ENCODE measurements at regions not wholly inside any gene's neighbourhood (a gene's known extent, or its start where the extent isn't known, plus 50 kb on each side); places are given as distances from the start of the nearest gene placed in this dataset.

GRCh38 chr17:13947499-13947898, 121.8 kb upstream of the COX10 start:
- no peak overlapping the region for H3K27ac ChIP-seq (ENCODE audit: low read depth, low read length)

DNA sequence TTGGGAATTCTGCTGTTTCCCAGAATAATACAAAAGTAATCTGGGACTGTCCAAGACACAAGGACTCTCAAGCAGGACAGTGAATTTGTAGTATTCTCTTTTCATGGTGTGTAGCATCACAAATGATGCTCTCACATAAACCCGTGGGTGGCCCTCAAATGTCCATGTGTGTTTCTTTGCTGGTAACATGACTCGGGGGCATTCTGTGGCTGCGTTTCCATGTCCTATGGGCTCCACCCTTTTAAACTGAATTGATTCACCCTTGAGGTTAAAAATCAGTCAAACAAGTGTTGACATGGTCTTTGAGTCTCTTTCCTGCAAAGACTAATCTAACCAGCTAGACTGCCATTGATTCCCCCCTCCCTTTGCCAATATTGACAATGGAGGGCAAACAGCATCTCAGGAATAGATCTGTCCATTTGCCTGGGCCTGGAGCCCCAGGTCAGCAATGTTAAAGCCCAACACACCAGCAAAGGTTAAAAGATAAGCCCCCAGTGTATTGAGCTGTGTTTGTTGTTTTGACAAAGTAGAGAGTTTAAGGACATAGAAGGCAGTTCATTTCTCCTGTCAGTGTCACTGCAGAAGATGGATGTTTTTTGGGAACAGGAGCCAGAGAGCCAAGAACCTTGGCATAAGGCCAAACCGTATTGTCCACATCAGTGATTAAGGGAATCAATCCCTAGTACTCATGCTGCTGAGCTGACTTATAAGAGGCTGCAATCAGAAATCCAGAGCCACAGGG, 117.1 kb upstream of the COX10 start:
- no CpG with 5 or more reads among the region's 4 CpGs for WGBS (ENCODE audit: extremely low coverage, insufficient coverage, insufficient read length)
- H4K8ac ChIP-seq (ENCODE audit: low read depth, low read length) = no peak overlapping the region
- no peak overlapping the region for H2BK12ac ChIP-seq (ENCODE audit: low read length)

More at GRCh38 chr17:13947499-13947898, 121.8 kb upstream of the COX10 start:
- Histone ChIP-seq H4K8ac (ENCODE audit: low read depth, low read length) (no peak overlapping the region), H2BK120ac (ENCODE audit: insufficient read depth, low read length, poor library complexity) (no peak overlapping the region), H3K4me1 (ENCODE audit: control insufficient read depth in 1 of 2, insufficient read depth in 2 of 2, low read length in 2 of 2) (no peaks in the 10 kb centered on the region), H3K9me3 (ENCODE audit: insufficient read depth, low read depth, low read length) (no peaks in the 10 kb centered on the region), H3K27me3 (ENCODE audit: insufficient read depth, low read length) (no peaks in the 10 kb centered on the region), H4K91ac (ENCODE audit: low read depth, low read length) (no peak overlapping the region), H3K79me2 (ENCODE audit: control insufficient read depth, insufficient read depth, low read length, poor library complexity) (no peaks in the 10 kb centered on the region), H2AFZ (ENCODE audit: insufficient read depth, low read length, poor library complexity) (no peak overlapping the region), H2BK5ac (ENCODE audit: low read depth, low read length, poor library complexity) (no peak overlapping the region), H3K23ac (ENCODE audit: low read length) (no peak overlapping the region), H3K79me1 (ENCODE audit: low read length) (no peaks in the 10 kb centered on the region), H3K4ac (ENCODE audit: low read depth, low read length) (no peak overlapping the region), H4K12ac (ENCODE audit: low read depth, low read length) (no peak overlapping the region), H3K9ac (ENCODE audit: low read length) (no peak overlapping the region), H3K4me2 (ENCODE audit: low read length) (no peak overlapping the region), H3K14ac (ENCODE audit: low read length) (no peak overlapping the region), H3K18ac (ENCODE audit: low read length) (no peak overlapping the region), H3K4me3 (ENCODE audit: low read depth, low read length) (no peak overlapping the region), H3K36me3 (ENCODE audit: control insufficient read depth in 1 of 2, insufficient read depth in 2 of 2, low read length in 2 of 2) (no peaks in the 10 kb centered on the region), H2BK12ac (ENCODE audit: low read length) (no peak overlapping the region), H2AK5ac (ENCODE audit: low read length) (no peak overlapping the region)
- peak; percentile 84 to 88 for DNase-seq
- no CpG with 5 or more reads among the region's 6 CpGs for WGBS (ENCODE audit: extremely low coverage, insufficient coverage, insufficient read length)

DNA sequence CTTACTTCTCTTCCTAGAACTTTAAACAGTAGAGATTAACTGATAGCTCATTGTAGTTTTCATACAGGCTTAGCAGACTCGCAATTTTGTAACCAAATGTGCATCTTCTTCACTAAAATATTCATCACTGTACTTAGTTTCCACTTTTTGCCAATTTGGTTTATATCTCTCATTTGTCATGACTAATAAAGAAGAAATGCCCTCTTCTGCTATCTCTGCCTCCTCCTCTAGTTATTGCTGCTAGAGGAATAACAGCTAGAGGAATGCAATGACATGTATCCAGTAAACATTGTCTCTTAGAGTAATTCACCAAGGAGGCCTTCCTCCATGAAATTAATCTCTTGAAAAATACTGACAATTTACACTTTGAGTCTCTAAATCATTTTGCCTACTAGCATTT, 115.5 kb upstream of the COX10 start:
- Histone ChIP-seq H2BK5ac (ENCODE audit: low read depth, low read length, poor library complexity) (no peak overlapping the region), H3K9ac (ENCODE audit: low read length) (no peak overlapping the region), H3K23ac (ENCODE audit: low read length) (no peak overlapping the region), H3K79me2 (ENCODE audit: control insufficient read depth, insufficient read depth, low read length, poor library complexity) (no peaks in the 10 kb centered on the region), H3K4me2 (ENCODE audit: low read length) (no peak overlapping the region), H3K27me3 (ENCODE audit: insufficient read depth, low read length) (no peaks in the 10 kb centered on the region), H2BK12ac (ENCODE audit: low read length) (no peak overlapping the region), H2AK5ac (ENCODE audit: low read length) (no peak overlapping the region), H3K4me1 (ENCODE audit: control insufficient read depth in 1 of 2, insufficient read depth in 2 of 2, low read length in 2 of 2) (no peaks in the 10 kb centered on the region), H3K9me3 (ENCODE audit: insufficient read depth, low read depth, low read length) (no peaks in the 10 kb centered on the region), H3K14ac (ENCODE audit: low read length) (no peak overlapping the region), H3K36me3 (ENCODE audit: control insufficient read depth in 1 of 2, insufficient read depth in 2 of 2, low read length in 2 of 2) (no peaks in the 10 kb centered on the region), H4K12ac (ENCODE audit: low read depth, low read length) (no peak overlapping the region), H3K4ac (ENCODE audit: low read depth, low read length) (no peak overlapping the region), H2AFZ (ENCODE audit: insufficient read depth, low read length, poor library complexity) (no peak overlapping the region), H3K4me3 (ENCODE audit: low read depth, low read length) (no peak overlapping the region), H3K27ac (ENCODE audit: low read depth, low read length) (no peak overlapping the region), H4K91ac (ENCODE audit: low read depth, low read length) (no peak overlapping the region), H2BK120ac (ENCODE audit: insufficient read depth, low read length, poor library complexity) (no peak overlapping the region), H4K8ac (ENCODE audit: low read depth, low read length) (no peak overlapping the region), H3K79me1 (ENCODE audit: low read length) (no peaks in the 10 kb centered on the region), H3K18ac (ENCODE audit: low read length) (no peak overlapping the region)
- no peak for DNase-seq
- WGBS (ENCODE audit: extremely low coverage, insufficient coverage, insufficient read length) = no CpG with 5 or more reads among the region's 1 CpG

More for the DNA sequence above, 117.1 kb upstream of the COX10 start:
- H2BK5ac ChIP-seq (ENCODE audit: low read depth, low read length, poor library complexity) = no peak overlapping the region
- no peak overlapping the region for H3K23ac ChIP-seq (ENCODE audit: low read length)
- H2AK5ac ChIP-seq (ENCODE audit: low read length) = no peak overlapping the region
- no peak overlapping the region for H3K4me2 ChIP-seq (ENCODE audit: low read length)
- no peak for DNase-seq
- H3K9me3 ChIP-seq (ENCODE audit: insufficient read depth, low read depth, low read length) = no peaks in the 10 kb centered on the region
- no peaks in the 10 kb centered on the region for H3K79me2 ChIP-seq (ENCODE audit: control insufficient read depth, insufficient read depth, low read length, poor library complexity)
- H3K79me1 ChIP-seq (ENCODE audit: low read length) = no peaks in the 10 kb centered on the region
- H4K91ac ChIP-seq (ENCODE audit: low read depth, low read length) = no peak overlapping the region
- no peak overlapping the region for H3K9ac ChIP-seq (ENCODE audit: low read length)
- no peak overlapping the region for H2AFZ ChIP-seq (ENCODE audit: insufficient read depth, low read length, poor library complexity)
- H3K27me3 ChIP-seq (ENCODE audit: insufficient read depth, low read length) = no peaks in the 10 kb centered on the region
- no peaks in the 10 kb centered on the region for H3K36me3 ChIP-seq (ENCODE audit: control insufficient read depth in 1 of 2, insufficient read depth in 2 of 2, low read length in 2 of 2)
- H3K4me1 ChIP-seq (ENCODE audit: control insufficient read depth in 1 of 2, insufficient read depth in 2 of 2, low read length in 2 of 2) = no peaks in the 10 kb centered on the region
- no peak overlapping the region for H4K12ac ChIP-seq (ENCODE audit: low read depth, low read length)
- no peak overlapping the region for H3K4me3 ChIP-seq (ENCODE audit: low read depth, low read length)
- H3K4ac ChIP-seq (ENCODE audit: low read depth, low read length) = no peak overlapping the region
- H3K18ac ChIP-seq (ENCODE audit: low read length) = no peak overlapping the region
- no peak overlapping the region for H3K14ac ChIP-seq (ENCODE audit: low read length)
- H3K27ac ChIP-seq (ENCODE audit: low read depth, low read length) = no peak overlapping the region
- no peak overlapping the region for H2BK120ac ChIP-seq (ENCODE audit: insufficient read depth, low read length, poor library complexity)

DNA sequence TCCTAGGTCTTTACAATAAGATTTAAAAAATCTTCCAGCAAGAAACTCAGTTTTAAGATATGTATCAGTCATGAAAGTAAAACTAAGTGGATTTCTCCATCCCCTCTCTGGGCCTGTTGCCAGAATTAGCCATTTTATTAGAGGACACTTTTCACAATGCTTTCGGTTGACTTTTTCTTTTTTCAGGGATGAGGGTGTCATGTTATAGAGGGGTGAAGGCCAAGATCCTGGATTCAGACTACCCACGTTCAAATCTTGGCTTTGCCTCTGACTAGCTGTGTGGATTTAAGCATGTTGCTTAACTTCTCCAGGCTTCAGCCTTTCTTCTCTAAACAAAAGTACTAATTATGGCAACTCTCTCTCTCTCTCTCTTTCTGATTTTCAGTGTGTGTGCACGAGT, 111.7 kb upstream of the COX10 start:
- Histone ChIP-seq H3K4me2 (ENCODE audit: low read length) (no peak overlapping the region), H2BK5ac (ENCODE audit: low read depth, low read length, poor library complexity) (no peak overlapping the region), H3K18ac (ENCODE audit: low read length) (no peak overlapping the region)

More for the DNA sequence above, 111.7 kb upstream of the COX10 start:
- Histone ChIP-seq H4K12ac (ENCODE audit: low read depth, low read length) (no peak overlapping the region), H3K9me3 (ENCODE audit: insufficient read depth, low read depth, low read length) (no peaks in the 10 kb centered on the region), H4K8ac (ENCODE audit: low read depth, low read length) (no peak overlapping the region), H3K4me3 (ENCODE audit: low read depth, low read length) (no peak overlapping the region), H4K91ac (ENCODE audit: low read depth, low read length) (no peak overlapping the region), H3K9ac (ENCODE audit: low read length) (no peak overlapping the region), H2AK5ac (ENCODE audit: low read length) (no peak overlapping the region), H3K79me2 (ENCODE audit: control insufficient read depth, insufficient read depth, low read length, poor library complexity) (no peaks in the 10 kb centered on the region), H2BK120ac (ENCODE audit: insufficient read depth, low read length, poor library complexity) (no peak overlapping the region), H3K4ac (ENCODE audit: low read depth, low read length) (no peak overlapping the region), H2BK12ac (ENCODE audit: low read length) (no peak overlapping the region), H3K14ac (ENCODE audit: low read length) (no peak overlapping the region), H3K27ac (ENCODE audit: low read depth, low read length) (no peak overlapping the region), H3K23ac (ENCODE audit: low read length) (no peak overlapping the region), H3K79me1 (ENCODE audit: low read length) (no peaks in the 10 kb centered on the region), H3K36me3 (ENCODE audit: control insufficient read depth in 1 of 2, insufficient read depth in 2 of 2, low read length in 2 of 2) (no peaks in the 10 kb centered on the region), H2AFZ (ENCODE audit: insufficient read depth, low read length, poor library complexity) (no peak overlapping the region), H3K27me3 (ENCODE audit: insufficient read depth, low read length) (no peaks in the 10 kb centered on the region), H3K4me1 (ENCODE audit: control insufficient read depth in 1 of 2, insufficient read depth in 2 of 2, low read length in 2 of 2) (no peaks in the 10 kb centered on the region)
- no CpG with 5 or more reads among the region's 3 CpGs for WGBS (ENCODE audit: extremely low coverage, insufficient coverage, insufficient read length)
- no peak for DNase-seq

All from trophoblast cell (in vitro differentiated cells and primary cell).